ENCODE measurements at regions not wholly inside any gene's neighbourhood (a gene's known extent, or its start where the extent isn't known, plus 50 kb on each side); places are given as distances from the start of the nearest gene placed in this dataset.

GRCh38 chr15:29440541-29440940, 170.9 kb upstream of the NSMCE3 start:
- Histone ChIP-seq H3K9ac (ENCODE audit: control insufficient read depth, extremely low read depth, insufficient read depth, low read length) (no peak overlapping the region), H3K4me1 (ENCODE audit: control insufficient read depth, extremely low read depth, insufficient read depth, low read length) (no peaks in the 10 kb centered on the region), H3K36me3 (ENCODE audit: control insufficient read depth in 2 of 2, extremely low read depth in 1 of 2, insufficient read depth in 2 of 2, low read length in 2 of 2) (no peaks in the 10 kb centered on the region), H3K9me1 (ENCODE audit: control insufficient read depth, extremely low read depth, insufficient read depth, low read length) (no peaks in the 10 kb centered on the region), H4K20me1 (ENCODE audit: control insufficient read depth, extremely low read depth, insufficient read depth, low read length) (no peaks in the 10 kb centered on the region), H3K4me3 (ENCODE audit: control insufficient read depth in 2 of 3, extremely low read depth in 1 of 3, insufficient read depth in 2 of 3, low read depth in 1 of 3, low read length in 3 of 3) (no peak overlapping the region), H3K79me2 (ENCODE audit: control insufficient read depth, insufficient read depth, low read length) (no peaks in the 10 kb centered on the region), H3K4me2 (ENCODE audit: control insufficient read depth, extremely low read depth, insufficient read depth, low read depth, low read length) (no peak overlapping the region), H3K9me3 (ENCODE audit: control insufficient read depth, low read depth, low read length) (no peaks in the 10 kb centered on the region), H2AFZ (ENCODE audit: control insufficient read depth, low read length) (no peak overlapping the region), H3K27ac (ENCODE audit: control insufficient read depth, insufficient read depth, low read length) (no peak overlapping the region), H3K27me3 (ENCODE audit: control insufficient read depth, extremely low read depth, insufficient read depth, low read length) (no peaks in the 10 kb centered on the region)
- dilution Hi-C loops (cut with MboI; ENCODE audit: extremely low pct_ligation_motif_present, low sequenced_read_pairs) = no loop called here
- no peak for TF ChIP-seq EZH2 (IDR thresholded peaks at IDR 0.05; ENCODE audit: low read length)
- no peak for TF ChIP-seq CTCF (optimal IDR thresholded peaks at IDR 0.05 in 1 of 3, IDR thresholded peaks at IDR 0.05 in 1 of 3, conservative IDR thresholded peaks at IDR 0.05 in 1 of 3; ENCODE audit: extremely low read depth in 1 of 3, insufficient read depth in 2 of 3, low read length in 3 of 3)
- FAIRE-seq = no peak
- DNase-seq (ENCODE audit: low read depth, low spot score) = no peak

- Histone ChIP-seq H3K27ac (ENCODE audit: control insufficient read depth, insufficient read depth, low read length) (no peak overlapping the region), H3K9me3 (ENCODE audit: control insufficient read depth, low read depth, low read length) (no peaks in the 10 kb centered on the region), H2AFZ (ENCODE audit: control insufficient read depth, low read length) (no peak overlapping the region), H3K79me2 (ENCODE audit: control insufficient read depth, insufficient read depth, low read length) (no peaks in the 10 kb centered on the region), H3K27me3 (ENCODE audit: control insufficient read depth, extremely low read depth, insufficient read depth, low read length) (no peaks in the 10 kb centered on the region), H3K4me2 (ENCODE audit: control insufficient read depth, extremely low read depth, insufficient read depth, low read depth, low read length) (no peak overlapping the region), H3K4me3 (ENCODE audit: control insufficient read depth in 2 of 3, extremely low read depth in 1 of 3, insufficient read depth in 2 of 3, low read depth in 1 of 3, low read length in 3 of 3) (no peak overlapping the region), H4K20me1 (ENCODE audit: control insufficient read depth, extremely low read depth, insufficient read depth, low read length) (no peaks in the 10 kb centered on the region), H3K9me1 (ENCODE audit: control insufficient read depth, extremely low read depth, insufficient read depth, low read length) (no peaks in the 10 kb centered on the region), H3K36me3 (ENCODE audit: control insufficient read depth in 2 of 2, extremely low read depth in 1 of 2, insufficient read depth in 2 of 2, low read length in 2 of 2) (no peaks in the 10 kb centered on the region), H3K9ac (ENCODE audit: control insufficient read depth, extremely low read depth, insufficient read depth, low read length) (no peak overlapping the region), H3K4me1 (ENCODE audit: control insufficient read depth, extremely low read depth, insufficient read depth, low read length) (no peaks in the 10 kb centered on the region)
- TF ChIP-seq CTCF (optimal IDR thresholded peaks at IDR 0.05 in 1 of 3, IDR thresholded peaks at IDR 0.05 in 1 of 3, conservative IDR thresholded peaks at IDR 0.05 in 1 of 3; ENCODE audit: extremely low read depth in 1 of 3, insufficient read depth in 2 of 3, low read length in 3 of 3) = no peak
- no peak for TF ChIP-seq EZH2 (IDR thresholded peaks at IDR 0.05; ENCODE audit: low read length)
- dilution Hi-C loops (cut with MboI; ENCODE audit: extremely low pct_ligation_motif_present, low sequenced_read_pairs) = no loop called here
- DNase-seq (ENCODE audit: low read depth, low spot score) (no peak), FAIRE-seq (no peak)
Observed at GRCh38 chr15:29438703-29439055, 169.1 kb upstream of the NSMCE3 start.
